HUES6 (cell line): ENCODE measurements at regions not wholly inside any gene's neighbourhood (a gene's known extent, or its start where the extent isn't known, plus 50 kb on each side); places are given as distances from the start of the nearest gene placed in this dataset.

ENCODE experiments used
- H3K27ac ChIP-seq: 2 replicates; pipeline ENCODE4 v1.7.0; 2013; ENCODE audit warnings: low read depth, mild to moderate bottlenecking, low read length, inconsistent platforms
- H3K27me3 ChIP-seq: 2 replicates; pipeline ENCODE4 v1.6.1; 2013; ENCODE audit warnings: low read length; ENCODE audit not compliant: control insufficient read depth, insufficient read depth
- H3K36me3 ChIP-seq: 2 replicates; pipeline ENCODE4 v1.6.1; 2013; ENCODE audit warnings: low read length; ENCODE audit not compliant: control insufficient read depth, insufficient read depth
- H3K4me1 ChIP-seq: 2 replicates; pipeline ENCODE4 v1.6.1; 2013; ENCODE audit warnings: low read length; ENCODE audit not compliant: control insufficient read depth, insufficient read depth
- H3K4me3 ChIP-seq: 2 replicates; pipeline ENCODE4 v1.5.1; 2013; ENCODE audit warnings: low read depth, low read length
- H3K9ac ChIP-seq: one replicate; pipeline ENCODE4 v1.6.1; 2013; ENCODE audit warnings: mild to moderate bottlenecking, low read length
- H3K9me3 ChIP-seq: 2 replicates; pipeline ENCODE4 v1.6.1; 2013; ENCODE audit warnings: low read depth, low read length; ENCODE audit not compliant: control insufficient read depth, insufficient read depth

DNA sequence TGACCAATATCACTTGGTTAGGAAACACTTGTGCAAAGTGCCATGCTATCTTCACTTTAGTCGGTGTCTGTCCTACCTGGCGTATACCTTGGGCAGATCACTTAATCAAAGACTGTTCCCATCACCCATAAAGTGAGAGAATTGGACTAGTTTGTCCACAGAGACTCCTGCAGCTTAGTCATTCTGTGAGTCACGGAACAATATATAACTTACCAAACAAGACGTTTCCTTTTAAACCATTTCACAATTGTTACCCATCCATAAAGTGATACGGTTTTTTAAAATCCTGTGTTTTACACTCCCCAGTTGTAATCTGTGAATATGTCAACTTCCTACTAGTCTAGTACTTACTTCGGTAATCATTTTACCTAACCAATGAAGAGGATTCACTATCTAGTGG, 499.3 kb upstream of the SMIM21 start:
- Histone ChIP-seq H3K4me1 (no peaks in the 10 kb centered on the region; the same call in 1 of the 2 replicates), H3K36me3 (no peaks in the 10 kb centered on the region), H3K27me3 (no peaks in the 10 kb centered on the region), H3K9ac (no peak overlapping the region), H3K27ac (no peak overlapping the region), H3K9me3 (no peaks in the 10 kb centered on the region), H3K4me3 (no peak overlapping the region)

DNA sequence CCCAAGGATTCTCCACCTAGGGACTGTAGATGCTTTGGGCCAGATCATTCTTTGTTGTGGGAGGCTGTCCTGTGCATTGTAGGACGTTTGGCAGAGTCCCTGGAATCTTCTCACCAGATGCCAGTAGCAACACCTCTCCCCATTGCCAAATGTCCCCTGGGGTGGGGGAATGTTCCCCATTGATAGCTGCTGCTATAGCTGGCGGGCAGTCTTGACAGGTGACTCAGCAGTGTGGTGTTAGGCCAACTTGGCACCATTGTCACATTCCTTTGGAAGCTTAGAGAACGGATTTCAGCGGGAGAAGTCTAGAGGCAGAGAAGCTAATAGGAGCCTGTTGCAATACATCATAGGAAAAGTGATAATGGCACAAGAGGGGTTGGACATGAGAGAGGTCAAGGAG, 495.7 kb upstream of the SMIM21 start:
- Histone ChIP-seq H3K27ac (no peak overlapping the region), H3K4me1 (no peaks in the 10 kb centered on the region; the same call in 1 of the 2 replicates), H3K27me3 (peaks cover 1% of the 10 kb centered on the region; the same call in 1 of the 2 replicates), H3K4me3 (no peak overlapping the region), H3K9ac (no peak overlapping the region), H3K36me3 (no peaks in the 10 kb centered on the region), H3K9me3 (no peaks in the 10 kb centered on the region)

DNA sequence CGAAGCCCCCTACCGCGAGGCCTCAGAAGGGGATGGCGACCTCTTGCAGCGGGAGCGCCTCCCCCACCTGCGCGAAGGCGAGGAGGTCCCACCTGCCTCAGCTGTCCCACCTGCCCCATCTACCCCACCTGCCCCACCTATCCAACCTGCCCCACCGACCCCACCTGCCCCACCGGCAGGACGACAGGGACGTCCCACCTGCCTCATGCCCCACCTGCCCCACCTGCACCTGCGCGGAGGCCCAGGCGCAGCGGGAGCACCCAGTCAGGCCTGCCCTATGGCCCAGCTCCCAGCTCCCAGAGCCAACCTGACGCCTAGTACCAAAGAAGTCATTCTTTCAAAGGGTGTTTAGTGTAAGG, 489.1 kb upstream of the SMIM21 start:
- Histone ChIP-seq H3K27me3 (peaks cover 36% of the 10 kb centered on the region), H3K27ac (no peak overlapping the region), H3K4me1 (no peaks in the 10 kb centered on the region), H3K9me3 (no peaks in the 10 kb centered on the region), H3K9ac (no peak overlapping the region), H3K36me3 (no peaks in the 10 kb centered on the region), H3K4me3 (peak overlapping the region; percentile 76)

DNA sequence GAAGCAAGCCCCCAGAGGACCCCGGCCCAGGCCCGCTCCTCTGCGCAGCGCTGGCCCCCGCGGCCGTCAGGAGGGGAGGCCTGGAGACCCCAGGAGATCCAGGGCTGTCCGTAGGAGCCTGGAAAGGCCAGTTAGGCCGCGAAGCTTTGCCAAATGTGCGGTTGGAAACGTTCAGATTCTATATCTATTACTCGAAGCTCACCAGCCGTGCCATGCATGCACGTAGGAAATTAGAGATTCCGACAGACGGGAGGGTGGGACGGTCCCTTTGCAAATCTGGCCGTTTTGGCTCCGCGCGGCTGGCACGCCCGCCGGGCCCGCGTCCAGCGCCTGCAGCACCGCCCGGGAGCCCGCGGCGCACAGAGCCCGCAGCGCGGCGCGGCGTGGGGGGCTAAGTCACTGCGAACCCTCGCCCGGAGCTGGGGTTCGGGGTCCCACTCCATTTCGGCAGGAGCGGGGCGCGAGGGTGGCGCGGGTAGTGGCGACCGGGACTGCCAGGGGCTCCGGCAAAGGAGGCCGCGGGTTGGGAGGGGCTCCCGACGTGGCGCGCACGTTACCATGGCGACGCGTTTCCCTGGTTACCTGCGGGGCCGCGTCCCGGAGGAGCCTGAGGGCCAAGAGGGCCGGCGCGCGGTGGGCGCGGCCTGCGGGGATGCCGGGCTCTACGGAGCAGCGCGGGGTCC, 488.6 kb upstream of the SMIM21 start:
- Histone ChIP-seq H3K9me3 (no peaks in the 10 kb centered on the region), H3K4me1 (no peaks in the 10 kb centered on the region), H3K27ac (no peak overlapping the region), H3K4me3 (peak overlapping the region; percentile 76), H3K9ac (peak overlapping the region; percentile 33), H3K27me3 (peaks cover 36% of the 10 kb centered on the region), H3K36me3 (no peaks in the 10 kb centered on the region)

DNA sequence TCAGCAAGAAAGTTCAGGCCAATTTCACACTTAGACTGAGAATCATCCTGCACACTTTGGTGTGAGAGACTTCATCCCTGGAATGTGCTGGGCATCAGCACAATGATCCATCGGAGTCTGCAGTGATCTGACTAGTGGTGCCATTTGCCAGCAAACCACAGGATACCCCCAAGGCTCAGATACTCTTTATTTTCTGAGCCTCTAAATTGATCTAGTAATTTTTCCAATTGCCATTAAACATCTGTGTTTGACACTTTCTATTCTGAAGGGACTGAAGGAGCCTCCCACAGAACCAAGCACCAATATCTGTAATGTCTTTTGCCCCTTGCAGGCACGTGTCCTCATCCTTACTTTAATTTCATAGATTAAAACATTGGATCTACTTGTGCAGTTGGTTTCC, 485.3 kb upstream of the SMIM21 start:
- no peaks in the 10 kb centered on the region for H3K36me3 ChIP-seq
- H3K27ac ChIP-seq: no peak overlapping the region
- no peak overlapping the region for H3K9ac ChIP-seq
- no peak overlapping the region for H3K4me3 ChIP-seq
- H3K4me1 ChIP-seq: no peaks in the 10 kb centered on the region
- peaks cover 31% of the 10 kb centered on the region for H3K27me3 ChIP-seq
- H3K9me3 ChIP-seq: no peaks in the 10 kb centered on the region

DNA sequence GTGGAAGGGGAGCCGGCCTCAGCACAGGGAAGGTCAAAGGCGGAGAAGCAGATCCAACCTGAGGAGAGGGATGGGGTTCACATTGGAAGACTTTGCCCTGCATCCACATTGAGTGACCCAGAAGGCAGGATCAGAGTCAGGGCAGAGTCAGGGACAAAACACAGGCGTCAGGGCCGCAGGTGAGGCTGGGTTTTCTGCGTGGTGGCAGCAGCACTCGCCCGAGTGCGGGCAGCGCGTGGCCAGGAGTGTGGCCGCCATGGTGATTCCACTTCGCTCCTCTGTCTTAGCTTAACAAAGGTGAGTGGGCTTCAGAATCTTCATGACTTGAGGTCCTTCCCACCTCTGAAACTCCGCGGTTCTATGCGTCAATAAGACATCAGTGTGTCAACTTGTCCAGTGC, 476.9 kb upstream of the SMIM21 start:
- Histone ChIP-seq H3K4me3 (no peak overlapping the region), H3K27me3 (no peaks in the 10 kb centered on the region), H3K27ac (no peak overlapping the region), H3K4me1 (no peaks in the 10 kb centered on the region), H3K9me3 (no peaks in the 10 kb centered on the region), H3K36me3 (no peaks in the 10 kb centered on the region), H3K9ac (no peak overlapping the region)

DNA sequence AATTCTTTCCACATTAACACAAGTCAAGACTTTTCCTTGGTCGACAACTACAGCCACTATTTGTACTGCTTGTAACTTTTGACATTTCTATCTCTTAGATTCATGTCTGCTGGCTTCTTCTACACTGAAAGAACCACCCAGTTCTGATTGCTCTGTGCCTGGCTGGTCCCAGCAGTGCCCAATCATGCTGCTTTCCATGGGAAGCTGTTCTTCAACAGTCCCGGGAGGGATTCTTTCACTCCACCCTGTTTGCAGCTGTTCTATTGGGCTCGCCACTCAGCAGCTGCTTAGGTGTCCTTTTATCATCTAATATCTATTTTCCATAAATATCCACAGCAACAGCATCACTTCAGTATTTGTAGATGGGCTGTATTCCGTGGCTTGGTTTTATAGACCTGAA, 471.1 kb upstream of the SMIM21 start:
- no peaks in the 10 kb centered on the region for H3K27me3 ChIP-seq
- H3K9me3 ChIP-seq: no peaks in the 10 kb centered on the region
- H3K4me3 ChIP-seq: no peak overlapping the region
- no peaks in the 10 kb centered on the region for H3K36me3 ChIP-seq
- peaks cover 8% of the 10 kb centered on the region for H3K4me1 ChIP-seq
- no peak overlapping the region for H3K27ac ChIP-seq
- H3K9ac ChIP-seq: no peak overlapping the region

DNA sequence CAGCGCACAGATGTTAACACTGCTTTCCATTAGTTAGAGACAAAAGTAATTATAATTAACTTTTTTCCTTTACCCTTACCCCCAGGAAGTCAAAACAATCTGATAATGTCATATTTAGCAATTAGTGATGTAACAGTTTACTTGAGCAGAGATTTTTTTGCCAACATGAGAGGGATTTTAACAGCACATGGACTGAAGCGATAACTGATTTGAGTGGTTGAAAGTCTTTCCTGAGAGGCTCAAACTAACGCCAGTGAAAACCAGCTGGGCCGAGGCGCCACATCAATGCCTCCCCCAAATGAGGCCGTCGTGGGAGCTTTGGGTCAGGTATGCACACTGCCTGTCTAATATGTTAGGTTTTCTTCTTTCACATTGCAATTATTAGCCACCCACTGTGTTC, 469.9 kb upstream of the SMIM21 start:
- Histone ChIP-seq H3K27ac (no peak overlapping the region), H3K9ac (no peak overlapping the region), H3K27me3 (no peaks in the 10 kb centered on the region), H3K4me1 (peaks cover 8% of the 10 kb centered on the region), H3K9me3 (no peaks in the 10 kb centered on the region), H3K36me3 (no peaks in the 10 kb centered on the region), H3K4me3 (no peak overlapping the region)

DNA sequence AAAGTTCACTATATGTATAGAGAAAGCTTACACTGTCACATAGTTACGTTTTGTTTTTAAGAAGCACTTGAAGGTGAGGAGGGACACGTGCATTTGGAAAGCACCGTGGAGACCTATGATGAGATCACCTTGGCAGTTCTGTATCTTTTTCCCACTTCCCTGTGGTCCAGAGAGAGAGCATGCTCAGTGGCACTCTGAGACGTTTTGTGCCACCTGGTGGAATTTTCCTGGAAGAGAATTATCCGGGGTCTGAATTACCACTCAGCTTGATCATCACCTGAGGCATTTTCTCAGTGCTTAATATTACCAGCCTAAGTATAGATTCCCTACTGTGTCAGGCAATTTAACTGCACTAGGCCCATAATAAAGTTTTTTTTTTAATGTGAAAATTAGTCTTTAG, 469.4 kb upstream of the SMIM21 start:
- H3K9me3 ChIP-seq: no peaks in the 10 kb centered on the region
- no peak overlapping the region for H3K9ac ChIP-seq
- H3K27me3 ChIP-seq: no peaks in the 10 kb centered on the region
- H3K36me3 ChIP-seq: no peaks in the 10 kb centered on the region
- peaks cover 8% of the 10 kb centered on the region for H3K4me1 ChIP-seq
- H3K4me3 ChIP-seq: no peak overlapping the region
- H3K27ac ChIP-seq: no peak overlapping the region

DNA sequence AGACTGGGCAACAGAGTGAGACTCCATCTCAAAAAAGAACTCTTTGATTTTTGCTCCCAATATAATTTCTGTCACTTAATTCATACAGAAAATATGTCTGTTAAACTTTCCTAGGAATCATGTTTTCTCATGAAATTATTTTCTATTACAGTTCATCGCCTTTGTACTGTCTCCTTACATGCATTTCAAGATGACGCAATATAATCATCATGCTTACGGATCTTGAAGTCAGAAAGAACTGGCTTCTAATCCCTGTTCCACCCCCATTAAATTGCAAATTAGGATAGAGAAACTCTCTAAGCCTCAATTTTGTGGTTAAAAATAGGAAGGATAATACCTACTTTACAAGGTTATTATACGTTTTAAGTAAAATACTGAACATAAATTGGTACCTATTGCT, 467.6 kb upstream of the SMIM21 start:
- no peaks in the 10 kb centered on the region for H3K9me3 ChIP-seq

DNA sequence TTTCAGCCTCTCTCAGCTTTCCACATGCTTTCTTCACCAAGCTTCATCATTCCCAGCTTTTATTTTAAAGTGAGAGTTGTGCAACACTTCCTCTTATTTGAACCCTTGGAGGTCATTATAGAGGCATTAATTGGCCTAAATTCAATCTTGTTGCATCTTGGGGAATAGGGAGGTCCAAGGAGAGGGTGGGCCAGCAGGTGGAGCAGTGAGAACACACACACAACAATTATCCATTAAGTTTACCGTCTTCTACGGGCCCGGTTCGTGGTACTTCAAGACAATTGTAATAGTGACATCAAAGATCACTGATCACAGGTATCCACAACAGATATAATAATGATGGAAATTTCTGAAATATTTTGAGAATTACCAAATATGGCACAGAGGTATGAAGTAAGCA, 457.2 kb upstream of the SMIM21 start:
- Histone ChIP-seq H3K4me3 (no peak overlapping the region), H3K36me3 (no peaks in the 10 kb centered on the region), H3K9ac (no peak overlapping the region), H3K27me3 (no peaks in the 10 kb centered on the region), H3K4me1 (no peaks in the 10 kb centered on the region), H3K27ac (no peak overlapping the region), H3K9me3 (peaks cover 6% of the 10 kb centered on the region)

More for the DNA sequence above, 467.6 kb upstream of the SMIM21 start:
- Histone ChIP-seq H3K36me3 (no peaks in the 10 kb centered on the region), H3K9ac (no peak overlapping the region), H3K27ac (no peak overlapping the region), H3K4me1 (peaks cover 8% of the 10 kb centered on the region), H3K27me3 (no peaks in the 10 kb centered on the region), H3K4me3 (no peak overlapping the region)
